HG02588 (cell line): ENCODE measurements at regions not wholly inside any gene's neighbourhood (a gene's known extent, or its start where the extent isn't known, plus 50 kb on each side); places are given as distances from the start of the nearest gene placed in this dataset.

Source experiments
- ATAC-seq: cut with Tn5 transposase; IDR thresholded peaks from one replicate; pipeline ENCODE4 v1.9.1; 2021; ENCODE audit warnings: mild to moderate bottlenecking, moderate library complexity; ENCODE audit not compliant: unreplicated experiment

GRCh38 chr21:15233611-15234010 is 168.8 kb upstream of the NRIP1 start:
- ATAC-seq: no peak

GRCh38 chr21:15236111-15236510 is 171.3 kb upstream of the NRIP1 start:
- ATAC-seq: no peak

- ATAC-seq: no peak
Observed at GRCh38 chr21:15240848-15241247, 176.0 kb upstream of the NRIP1 start.

- ATAC-seq: no peak
Observed at GRCh38 chr21:15241997-15242736, 177.4 kb upstream of the NRIP1 start.

- ATAC-seq: no peak
Observed at GRCh38 chr21:15242906-15243305, 178.1 kb upstream of the NRIP1 start.

- ATAC-seq: no peak
Observed at GRCh38 chr21:15243406-15243805, 178.6 kb upstream of the NRIP1 start.

GRCh38 chr21:15247613-15248012 is 182.8 kb upstream of the NRIP1 start:
- ATAC-seq: no peak

GRCh38 chr21:15249285-15249993 is 184.6 kb upstream of the NRIP1 start:
- ATAC-seq: no peak

GRCh38 chr21:15250384-15250783 is 185.6 kb upstream of the NRIP1 start:
- no peak for ATAC-seq

- no peak for ATAC-seq
Observed at GRCh38 chr21:15252431-15252830, 187.6 kb upstream of the NRIP1 start.

- ATAC-seq: no peak
Observed at GRCh38 chr21:15254111-15254510, 189.3 kb upstream of the NRIP1 start.

- ATAC-seq: no peak
Observed at GRCh38 chr21:15255261-15255660, 190.5 kb upstream of the NRIP1 start.

GRCh38 chr21:15255763-15256162 is 191.0 kb upstream of the NRIP1 start:
- ATAC-seq: no peak

- no peak for ATAC-seq
Observed at GRCh38 chr21:15256996-15257395, 192.2 kb upstream of the NRIP1 start.

GRCh38 chr21:15257646-15258045 is 192.8 kb upstream of the NRIP1 start:
- no peak for ATAC-seq

GRCh38 chr21:15259824-15260223 is 195.0 kb upstream of the NRIP1 start:
- ATAC-seq: no peak

GRCh38 chr21:15260604-15261003 is 195.8 kb upstream of the NRIP1 start:
- ATAC-seq: no peak

- ATAC-seq: no peak
Observed at GRCh38 chr21:15264084-15264665, 199.4 kb upstream of the NRIP1 start.

GRCh38 chr21:15272171-15272570 is 207.4 kb upstream of the NRIP1 start:
- ATAC-seq: no peak

GRCh38 chr21:15272591-15272990 is 207.8 kb upstream of the NRIP1 start:
- no peak for ATAC-seq

- ATAC-seq: no peak
Observed at GRCh38 chr21:15273244-15273643, 208.4 kb upstream of the NRIP1 start.
